ENCODE measurements at regions not wholly inside any gene's neighbourhood (a gene's known extent, or its start where the extent isn't known, plus 50 kb on each side); places are given as distances from the start of the nearest gene placed in this dataset.

- TF ChIP-seq CTCF (optimal IDR thresholded peaks at IDR 0.05 in 1 of 3, IDR thresholded peaks at IDR 0.05 in 1 of 3, conservative IDR thresholded peaks at IDR 0.05 in 1 of 3; ENCODE audit: extremely low read depth in 1 of 3, insufficient read depth in 2 of 3, low read length in 3 of 3) (no peak), EZH2 (IDR thresholded peaks at IDR 0.05; ENCODE audit: low read length) (no peak)
Measured at GRCh38 chr3:87822563-87822962, 236.2 kb downstream of the CGGBP1 start.

Data from keratinocyte (primary cell).